ENCODE measurements at regions not wholly inside any gene's neighbourhood (a gene's known extent, or its start where the extent isn't known, plus 50 kb on each side); places are given as distances from the start of the nearest gene placed in this dataset.

- no peak for TF ChIP-seq CTCF (IDR thresholded peaks at IDR 0.05; ENCODE audit: insufficient read depth, low read depth, low read length, missing control alignments)
- DNase-seq (ENCODE audit: low read depth) = no peak
- no peak overlapping the region for H3K4me3 ChIP-seq (ENCODE audit: low read depth, low read length)
Observed at GRCh38 chr3:104629038-104629437, 737.7 kb upstream of the ALCAM start.

GRCh38 chr3:104631254-104631653 is 735.5 kb upstream of the ALCAM start:
- no peak for DNase-seq (ENCODE audit: low read depth)
- no peak overlapping the region for H3K4me3 ChIP-seq (ENCODE audit: low read depth, low read length)
- no peak for TF ChIP-seq CTCF (IDR thresholded peaks at IDR 0.05; ENCODE audit: insufficient read depth, low read depth, low read length, missing control alignments)

DNA sequence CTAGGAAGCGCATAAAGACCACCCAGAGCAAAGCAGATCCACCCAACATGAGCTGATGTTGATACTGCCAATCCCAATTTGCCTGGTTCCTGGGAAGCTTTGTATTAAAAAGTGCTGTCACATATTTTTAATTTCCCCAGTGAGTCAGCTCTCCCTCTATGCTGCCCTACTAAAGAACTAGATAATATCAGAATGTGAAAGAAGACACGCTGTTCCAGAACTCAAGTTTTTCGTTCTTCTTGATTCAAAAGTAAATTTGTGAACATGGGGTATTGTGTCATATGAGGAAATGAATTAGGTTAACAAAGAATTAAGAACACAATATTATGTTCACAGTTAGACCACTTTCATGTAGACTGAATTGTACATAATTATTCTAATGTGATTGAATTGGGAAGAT is 734.2 kb upstream of the ALCAM start:
- DNase-seq (ENCODE audit: low read depth) = no peak
- no peak overlapping the region for H3K4me3 ChIP-seq (ENCODE audit: low read depth, low read length)
- TF ChIP-seq CTCF (IDR thresholded peaks at IDR 0.05; ENCODE audit: insufficient read depth, low read depth, low read length, missing control alignments) = no peak

DNA sequence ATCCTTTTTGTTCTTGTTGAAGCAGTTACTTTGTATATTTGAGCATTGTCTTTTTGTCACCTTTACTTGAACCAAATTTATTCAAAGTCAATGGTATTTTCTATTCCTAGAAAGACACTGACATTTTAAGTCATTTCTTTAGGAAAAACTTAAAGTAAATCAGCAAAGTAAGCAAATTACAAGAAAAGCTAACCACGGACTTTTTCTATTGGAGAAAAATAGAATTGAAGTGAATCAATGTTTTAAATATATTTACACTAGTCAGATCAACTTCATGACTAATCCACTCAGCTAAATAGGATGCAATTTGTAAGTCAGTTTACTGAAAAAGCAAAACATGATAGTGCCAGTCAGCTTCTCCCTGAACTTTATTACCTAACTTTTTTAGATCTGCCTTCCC is 733.8 kb upstream of the ALCAM start:
- no peak for DNase-seq (ENCODE audit: low read depth)
- no peak for TF ChIP-seq CTCF (IDR thresholded peaks at IDR 0.05; ENCODE audit: insufficient read depth, low read depth, low read length, missing control alignments)
- no peak overlapping the region for H3K4me3 ChIP-seq (ENCODE audit: low read depth, low read length)

- no peak for DNase-seq (ENCODE audit: low read depth)
Observed at GRCh38 chr3:104635872-104636580, 730.7 kb upstream of the ALCAM start.

GRCh38 chr3:104642827-104643226 is 723.9 kb upstream of the ALCAM start:
- no peak for TF ChIP-seq CTCF (IDR thresholded peaks at IDR 0.05; ENCODE audit: insufficient read depth, low read depth, low read length, missing control alignments)
- H3K4me3 ChIP-seq (ENCODE audit: low read depth, low read length) = no peak overlapping the region
- DNase-seq (ENCODE audit: low read depth) = no peak

More at GRCh38 chr3:104635872-104636580, 730.7 kb upstream of the ALCAM start:
- TF ChIP-seq CTCF (IDR thresholded peaks at IDR 0.05; ENCODE audit: insufficient read depth, low read depth, low read length, missing control alignments) = no peak
- H3K4me3 ChIP-seq (ENCODE audit: low read depth, low read length) = no peak overlapping the region

DNA sequence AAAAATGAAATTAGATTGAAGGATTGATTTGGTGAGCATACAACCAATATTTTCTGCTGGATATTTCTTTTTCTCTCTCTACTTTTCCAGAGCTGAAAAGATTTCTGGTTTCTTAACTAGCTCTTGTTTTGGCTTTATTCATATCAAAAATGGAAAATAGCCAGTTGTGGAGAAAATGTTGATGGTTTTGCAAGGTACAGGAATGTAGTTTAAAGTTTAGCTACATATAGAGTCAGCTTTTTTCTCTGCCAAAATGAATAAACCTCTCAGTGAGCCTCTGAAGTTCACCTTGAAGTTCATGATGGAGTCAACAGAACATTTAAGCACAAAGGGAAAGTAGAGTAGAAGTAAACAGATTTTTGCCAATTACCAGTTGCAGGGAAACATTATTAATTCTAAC is 720.5 kb upstream of the ALCAM start:
- no peak overlapping the region for H3K4me3 ChIP-seq (ENCODE audit: low read depth, low read length)
- TF ChIP-seq CTCF (IDR thresholded peaks at IDR 0.05; ENCODE audit: insufficient read depth, low read depth, low read length, missing control alignments) = no peak
- DNase-seq (ENCODE audit: low read depth) = no peak
